ENCODE measurements at regions not wholly inside any gene's neighbourhood (a gene's known extent, or its start where the extent isn't known, plus 50 kb on each side); places are given as distances from the start of the nearest gene placed in this dataset.

DNA sequence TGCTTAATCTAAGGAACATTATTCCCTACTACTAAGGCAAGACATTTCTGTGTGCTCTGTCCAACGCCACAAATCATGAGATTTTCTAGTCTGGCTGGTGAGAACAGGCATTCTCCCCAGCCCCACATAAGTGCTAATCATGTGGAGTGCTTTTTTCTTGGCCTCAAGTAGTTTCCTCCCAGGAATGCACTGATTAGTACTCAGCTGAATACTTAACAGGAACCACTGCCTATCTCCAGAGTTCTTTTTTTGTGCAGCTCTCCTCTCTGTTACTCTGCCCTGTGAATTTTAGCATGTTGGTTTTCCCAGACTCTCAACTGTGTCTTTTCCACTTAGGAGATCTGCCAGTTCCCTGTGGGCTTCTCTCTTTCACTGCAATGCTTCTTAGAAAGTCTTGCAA lies 1098.5 kb upstream of the LRRTM3 start:
- H3K4me1 ChIP-seq (ENCODE audit: insufficient read depth) = no peaks in the 10 kb centered on the region
- no peak overlapping the region for H3K27ac ChIP-seq (ENCODE audit: low read depth)
- H3K36me3 ChIP-seq (ENCODE audit: insufficient read depth) = no peaks in the 10 kb centered on the region
- no peaks in the 10 kb centered on the region for H3F3A ChIP-seq (replicated peaks; ENCODE audit: low read depth)
- Mint-ChIP-seq H3K36me3 (ENCODE audit: low read depth) (peaks cover 7% of the 10 kb centered on the region; the same call in 2 of the 3 replicates), H3K27ac (no peak overlapping the region), H3K4me1 (no peaks in the 10 kb centered on the region), H3K27me3 (ENCODE audit: insufficient read depth, low read depth, poor library complexity) (peaks cover 1% of the 10 kb centered on the region), H3K9me3 (peaks cover 8% of the 10 kb centered on the region; the same call in 2 of the 3 replicates), H3K4me3 (no peak overlapping the region)
- DNase-seq (ENCODE audit: low spot score) (peak; percentile 6), ATAC-seq (no peak)
- 0 out of 2 replicates have a peak overlapping the region, but pooled peaks have one; percentile 63 for H2AFZ ChIP-seq
- H4K20me1 ChIP-seq (replicated peaks; ENCODE audit: insufficient read depth) = no peaks in the 10 kb centered on the region
- no peaks in the 10 kb centered on the region for H3K79me2 ChIP-seq (replicated peaks; ENCODE audit: insufficient read depth)
- H3K4me3 ChIP-seq = no peak overlapping the region
- TF ChIP-seq NANOG (IDR thresholded peaks at IDR 0.05; ENCODE audit: borderline replicate concordance) (no peak), ZNF114 (CRISPR knock-in tag; IDR thresholded peaks at IDR 0.05) (no peak), ZNF331 (CRISPR knock-in tag; IDR thresholded peaks at IDR 0.05; ENCODE audit: low read depth) (no peak), POLR2AphosphoS5 (IDR thresholded peaks at IDR 0.05; ENCODE audit: low read depth) (no peak), STAT1 (IDR thresholded peaks at IDR 0.05; ENCODE audit: unreplicated experiment) (no peak)
- TF ChIP-seq, protein P1, sequence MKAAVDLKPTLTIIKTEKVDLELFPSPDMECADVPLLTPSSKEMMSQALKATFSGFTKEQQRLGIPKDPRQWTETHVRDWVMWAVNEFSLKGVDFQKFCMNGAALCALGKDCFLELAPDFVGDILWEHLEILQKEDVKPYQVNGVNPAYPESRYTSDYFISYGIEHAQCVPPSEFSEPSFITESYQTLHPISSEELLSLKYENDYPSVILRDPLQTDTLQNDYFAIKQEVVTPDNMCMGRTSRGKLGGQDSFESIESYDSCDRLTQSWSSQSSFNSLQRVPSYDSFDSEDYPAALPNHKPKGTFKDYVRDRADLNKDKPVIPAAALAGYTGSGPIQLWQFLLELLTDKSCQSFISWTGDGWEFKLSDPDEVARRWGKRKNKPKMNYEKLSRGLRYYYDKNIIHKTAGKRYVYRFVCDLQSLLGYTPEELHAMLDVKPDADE (IDR thresholded peaks at IDR 0.05) = no peak
- TF ChIP-seq, protein P2, sequence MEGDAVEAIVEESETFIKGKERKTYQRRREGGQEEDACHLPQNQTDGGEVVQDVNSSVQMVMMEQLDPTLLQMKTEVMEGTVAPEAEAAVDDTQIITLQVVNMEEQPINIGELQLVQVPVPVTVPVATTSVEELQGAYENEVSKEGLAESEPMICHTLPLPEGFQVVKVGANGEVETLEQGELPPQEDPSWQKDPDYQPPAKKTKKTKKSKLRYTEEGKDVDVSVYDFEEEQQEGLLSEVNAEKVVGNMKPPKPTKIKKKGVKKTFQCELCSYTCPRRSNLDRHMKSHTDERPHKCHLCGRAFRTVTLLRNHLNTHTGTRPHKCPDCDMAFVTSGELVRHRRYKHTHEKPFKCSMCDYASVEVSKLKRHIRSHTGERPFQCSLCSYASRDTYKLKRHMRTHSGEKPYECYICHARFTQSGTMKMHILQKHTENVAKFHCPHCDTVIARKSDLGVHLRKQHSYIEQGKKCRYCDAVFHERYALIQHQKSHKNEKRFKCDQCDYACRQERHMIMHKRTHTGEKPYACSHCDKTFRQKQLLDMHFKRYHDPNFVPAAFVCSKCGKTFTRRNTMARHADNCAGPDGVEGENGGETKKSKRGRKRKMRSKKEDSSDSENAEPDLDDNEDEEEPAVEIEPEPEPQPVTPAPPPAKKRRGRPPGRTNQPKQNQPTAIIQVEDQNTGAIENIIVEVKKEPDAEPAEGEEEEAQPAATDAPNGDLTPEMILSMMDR (conservative IDR thresholded peaks at IDR 0.05; ENCODE audit: low read depth in 2 of 2) = no peak
- H3K9me2 ChIP-seq (ENCODE audit: insufficient read depth) = no peaks in the 10 kb centered on the region
- H3K4me2 ChIP-seq = no peak overlapping the region
- H3K27me3 ChIP-seq (ENCODE audit: insufficient read depth) = no peaks in the 10 kb centered on the region

DNA sequence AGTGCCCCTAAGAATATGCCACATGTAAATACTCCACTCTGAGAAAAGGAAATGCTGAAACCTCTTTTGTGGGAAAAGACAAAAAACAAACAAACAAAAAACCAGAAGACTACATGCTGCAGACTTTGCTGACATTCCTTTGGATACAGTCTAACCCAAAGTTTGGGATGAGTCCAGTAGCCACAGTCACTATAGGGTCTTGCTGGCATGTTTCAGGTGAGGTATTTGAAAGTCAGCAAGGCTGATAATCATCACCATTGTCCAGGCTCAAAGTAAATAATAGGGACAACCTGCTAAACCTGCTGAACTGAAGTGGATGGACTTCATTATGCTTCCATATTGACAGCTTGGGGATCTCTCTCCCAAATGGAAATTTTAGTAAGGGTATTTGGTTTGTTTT lies 1087.0 kb upstream of the LRRTM3 start:
- no peaks in the 10 kb centered on the region for H3F3A ChIP-seq (replicated peaks; ENCODE audit: low read depth)
- H3K27me3 Mint-ChIP-seq (ENCODE audit: insufficient read depth, low read depth, poor library complexity) = no peaks in the 10 kb centered on the region
- H3K27ac ChIP-seq (ENCODE audit: low read depth) = no peak overlapping the region
- H3K36me3 ChIP-seq (ENCODE audit: insufficient read depth) = no peaks in the 10 kb centered on the region
- H3K36me3 Mint-ChIP-seq (ENCODE audit: low read depth) = no peaks in the 10 kb centered on the region; the same call in 2 of the 3 replicates
- H3K9me2 ChIP-seq (ENCODE audit: insufficient read depth) = peaks cover 3% of the 10 kb centered on the region
- H3K27ac Mint-ChIP-seq = no peak overlapping the region
- DNase-seq (ENCODE audit: low spot score) (no peak), ATAC-seq (no peak)
- no peak overlapping the region for H3K4me3 ChIP-seq
- no peak overlapping the region for H2AFZ ChIP-seq
- H3K4me3 Mint-ChIP-seq = no peak overlapping the region
- H3K4me1 Mint-ChIP-seq = no peaks in the 10 kb centered on the region
- H3K79me2 ChIP-seq (replicated peaks; ENCODE audit: insufficient read depth) = no peaks in the 10 kb centered on the region
- no peaks in the 10 kb centered on the region for H3K27me3 ChIP-seq (ENCODE audit: insufficient read depth)
- no peaks in the 10 kb centered on the region for H3K4me1 ChIP-seq (ENCODE audit: insufficient read depth)
- no peaks in the 10 kb centered on the region for H3K9me3 Mint-ChIP-seq
- no peak overlapping the region for H3K4me2 ChIP-seq
- no peaks in the 10 kb centered on the region for H4K20me1 ChIP-seq (replicated peaks; ENCODE audit: insufficient read depth)
- TF ChIP-seq, protein P1 (IDR thresholded peaks at IDR 0.05) = no peak
- TF ChIP-seq, protein P2 (conservative IDR thresholded peaks at IDR 0.05; ENCODE audit: low read depth in 2 of 2) = no peak
- TF ChIP-seq EZH2 (IDR thresholded peaks at IDR 0.05; ENCODE audit: low read depth, unreplicated experiment) (no peak), STAT1 (IDR thresholded peaks at IDR 0.05; ENCODE audit: unreplicated experiment) (no peak), JUNB (IDR thresholded peaks at IDR 0.05; ENCODE audit: unreplicated experiment) (no peak), ZNF114 (CRISPR knock-in tag; IDR thresholded peaks at IDR 0.05) (no peak)
